Stomach (tissue), 8 donors: ENCODE measurements at regions not wholly inside any gene's neighbourhood (a gene's known extent, or its start where the extent isn't known, plus 50 kb on each side); places are given as distances from the start of the nearest gene placed in this dataset.

Experiments used
- DNase-seq, 2 donors: peaks; one replicate each; pipeline versions ENCODE4 v3.0.0 to v3.0.0-alpha.2; 2013 to 2019
- H3K27ac ChIP-seq, 5 donors: fragments of 200-600 bp in 4 of 5; sonication (generic) in 4 of 5; one replicate each; pipeline ENCODE4 v1.5.1; 2013 to 2019; ENCODE audit warnings: mild to moderate bottlenecking in 1 of 5, moderate library complexity in 1 of 5
- H3K27me3 ChIP-seq, 3 donors: fragments of 200-600 bp; sonication (generic); one replicate each; pipeline ENCODE4 v1.5.1; 2017 to 2019; ENCODE audit warnings: mixed run types in 1 of 3
- H3K36me3 ChIP-seq, 4 donors: fragments of 200-600 bp; sonication (generic); 1 replicate in 3 of 4; 2 replicates in 1 of 4; pipeline ENCODE4 v1.5.1; 2016 to 2019
- H3K4me1 ChIP-seq, 4 donors: fragments of 200-600 bp; sonication (generic); one replicate each; pipeline ENCODE4 v1.5.1; 2016 to 2019
- H3K4me3 ChIP-seq, 4 donors: fragments of 200-600 bp; sonication (generic) in 3 of 4; one replicate each; pipeline ENCODE4 v1.5.1; 2016 to 2019; ENCODE audit warnings: mild to moderate bottlenecking in 1 of 4
- H3K9me3 ChIP-seq, 4 donors: fragments of 200-600 bp; sonication (generic); one replicate each; pipeline ENCODE4 v1.5.1; 2016 to 2019
- CTCF ChIP-seq, 7 experiments: fragments of 450-650 bp in 4 of 7; fragments of 200-600 bp in 3 of 7; sonication (generic) in 3 of 7; IDR thresholded peaks; one replicate each; pipeline ENCODE4 v1.5.1; 2016 to 2019; ENCODE audit warnings: antibody characterized with exemption in 7 of 7, control low read depth in 2 of 7, mild to moderate bottlenecking in 1 of 7
- EP300 ChIP-seq: sonication (generic); formaldehyde crosslinking; IDR thresholded peaks from one replicate; pipeline ENCODE4 v1.6.1; 2017; ENCODE audit warnings: antibody characterized with exemption
- POLR2A ChIP-seq, 4 donors: fragments of 450-650 bp; IDR thresholded peaks; one replicate each; pipeline ENCODE4 v1.6.1; 2016; ENCODE audit warnings: antibody characterized with exemption in 4 of 4, control low read depth in 2 of 4, mild to moderate bottlenecking in 1 of 4, moderate library complexity in 1 of 4
- POLR2AphosphoS5 ChIP-seq, 3 donors: sonication (generic); formaldehyde crosslinking; IDR thresholded peaks; one replicate each; pipeline ENCODE4 v1.6.1; 2016; ENCODE audit warnings: antibody characterized with exemption in 3 of 3
- WGBS, 5 donors: extraction: QIAGEN DNeasy Blood & Tissue Kit in 3 of 5; methylation state at CpG; one replicate each; pipeline versions ENCODE4 v1.1.5 to v1.1.7; 2013 to 2018; 5-methylcytosine and 5-hydroxymethylcytosine counted together
- intact Hi-C: fragments of 100-400 bp; cut with DNase I; formaldehyde crosslinking; loops from one replicate; pipeline ENCODE4 v1.15.1; 2023; ENCODE audit warnings: low total_unique reads
- donor health status: healthy with polysubstance abuse.
- donor health status: Bipolar disorder and iron deficiency.
- donor health status: healthy.

- Histone ChIP-seq H3K4me1 (peaks cover 0 to 24% (median 12%) of the 10 kb centered on the region in 4 donors), H3K36me3 (no peaks in the 10 kb centered on the region), H3K4me3 (no peak overlapping the region), H3K27ac (no peak overlapping the region), H3K9me3 (no peaks in the 10 kb centered on the region), H3K27me3 (peaks cover 0 to 40% (median 0%) of the 10 kb centered on the region in 3 donors)
- no peak for DNase-seq
- WGBS, 5 donors, result 68 to 87% (median 74%) methylated on average over 13 to 29 of the region's 29 CpGs
- TF ChIP-seq POLR2AphosphoS5 (IDR thresholded peaks at IDR 0.05) (no peak), CTCF (IDR thresholded peaks at IDR 0.05) (no peak), POLR2A (IDR thresholded peaks at IDR 0.05) (no peak), EP300 (no peak)
- intact Hi-C loops, result no loop called here
These were observed 84.6 kb downstream of the MYEOV start for GRCh38 chr11:69378303-69379141.

GRCh38 chr11:69380451-69380901 is 86.5 kb downstream of the MYEOV start:
- Histone ChIP-seq H3K4me1 (peaks cover 0 to 15% (median 12%) of the 10 kb centered on the region in 4 donors), H3K27ac (no peak overlapping the region), H3K36me3 (no peaks in the 10 kb centered on the region), H3K27me3 (peaks cover 0 to 23% (median 0%) of the 10 kb centered on the region in 3 donors), H3K4me3 (no peak overlapping the region), H3K9me3 (no peaks in the 10 kb centered on the region)
- peak; percentile 24 to 59 for DNase-seq
- 79 to 88% (median 84%) methylated on average over 11 to 20 of the region's 20 CpGs for WGBS, 5 donors
- intact Hi-C loops, result no loop called here
- TF ChIP-seq CTCF (IDR thresholded peaks at IDR 0.05) (no peak), POLR2AphosphoS5 (IDR thresholded peaks at IDR 0.05) (no peak), EP300 (no peak), POLR2A (IDR thresholded peaks at IDR 0.05) (no peak)

- 91 to 98% (median 93%) methylated on average over 5 to 10 of the region's 10 CpGs for WGBS, 5 donors
- Histone ChIP-seq H3K4me1 (peaks cover 0 to 13% (median 9%) of the 10 kb centered on the region in 4 donors), H3K4me3 (no peak overlapping the region), H3K27ac (no peak overlapping the region), H3K27me3 (peaks cover 0 to 23% (median 0%) of the 10 kb centered on the region in 3 donors), H3K9me3 (no peaks in the 10 kb centered on the region), H3K36me3 (no peaks in the 10 kb centered on the region)
- intact Hi-C loops, result no loop called here
- TF ChIP-seq CTCF (IDR thresholded peaks at IDR 0.05) (no peak), POLR2A (IDR thresholded peaks at IDR 0.05) (no peak), POLR2AphosphoS5 (IDR thresholded peaks at IDR 0.05) (no peak), EP300 (no peak)
- peak in 1 of 2 donors; percentile 24 for DNase-seq
These were observed 87.1 kb downstream of the MYEOV start for GRCh38 chr11:69380921-69381581.

- DNase-seq, result peak in 1 of 2 donors; percentile 19
- no peak overlapping the region for H3K27ac ChIP-seq
- H3K4me3 ChIP-seq, result no peak overlapping the region
- H3K36me3 ChIP-seq, result no peaks in the 10 kb centered on the region
- intact Hi-C loops, result no loop called here
- no peaks in the 10 kb centered on the region for H3K9me3 ChIP-seq
- H3K4me1 ChIP-seq, result peaks cover 0 to 6% (median 4%) of the 10 kb centered on the region in 4 donors
- WGBS, 5 donors, result 85 to 95% (median 91%) methylated on average over 12 to 17 of the region's 17 CpGs
- TF ChIP-seq EP300 (no peak), CTCF (IDR thresholded peaks at IDR 0.05) (no peak), POLR2AphosphoS5 (IDR thresholded peaks at IDR 0.05) (no peak), POLR2A (IDR thresholded peaks at IDR 0.05) (no peak)
- H3K27me3 ChIP-seq, result peaks cover 0 to 18% (median 0%) of the 10 kb centered on the region in 3 donors
These were observed 87.8 kb downstream of the MYEOV start for GRCh38 chr11:69381681-69382130.
